GM23338 (cell line): ENCODE measurements at regions not wholly inside any gene's neighbourhood (a gene's known extent, or its start where the extent isn't known, plus 50 kb on each side); places are given as distances from the start of the nearest gene placed in this dataset.

ENCODE experiments used
- ATAC-seq: fragments of 200-7000 bp; cut with Tn5 transposase; 3 replicates; pipeline ENCODE4 v1.9.1; 2020
- DNase-seq: peaks from one replicate; pipeline ENCODE4 v3.0.0-alpha.2; 2015; ENCODE audit warnings: low spot score
- H2AFZ ChIP-seq: fragments of 200-600 bp; sonication (generic); 2 replicates; pipeline ENCODE4 v1.8.0; 2016; ENCODE audit warnings: antibody characterized with exemption, mild to moderate bottlenecking, moderate library complexity
- H3F3A ChIP-seq: fragments of 200-600 bp; sonication (generic); replicated peaks from 2 replicates; pipeline ENCODE4 v1.8.0; 2017; ENCODE audit warnings: antibody characterized with exemption, mixed run types, low read depth
- H3K27ac ChIP-seq: fragments of 200-600 bp; sonication (generic); 2 replicates; pipeline ENCODE4 v1.6.1; 2016; ENCODE audit warnings: low read depth
- H3K27me3 ChIP-seq: fragments of 200-600 bp; sonication (generic); 2 replicates; pipeline ENCODE4 v1.8.0; 2016; ENCODE audit warnings: mild to moderate bottlenecking, mixed run types, moderate library complexity; ENCODE audit not compliant: insufficient read depth
- H3K36me3 ChIP-seq: fragments of 200-600 bp; sonication (generic); 2 replicates; pipeline ENCODE4 v1.8.0; 2016; ENCODE audit warnings: mild to moderate bottlenecking; ENCODE audit not compliant: insufficient read depth
- H3K4me1 ChIP-seq: fragments of 200-600 bp; sonication (generic); 2 replicates; pipeline ENCODE4 v1.8.0; 2016; ENCODE audit warnings: mild to moderate bottlenecking, moderate library complexity; ENCODE audit not compliant: insufficient read depth
- H3K4me2 ChIP-seq: fragments of 200-600 bp; sonication (generic); 2 replicates; pipeline ENCODE4 v1.7.1; 2017; ENCODE audit warnings: mixed run types
- H3K4me3 ChIP-seq: fragments of 200-600 bp; sonication (generic); 2 replicates; pipeline ENCODE4 v1.6.1; 2016; ENCODE audit warnings: mixed run types
- H3K79me2 ChIP-seq: fragments of 200-600 bp; sonication (generic); replicated peaks from 2 replicates; pipeline ENCODE4 v1.8.0; 2017; ENCODE audit warnings: mild to moderate bottlenecking; ENCODE audit not compliant: insufficient read depth
- H3K9me2 ChIP-seq: fragments of 200-600 bp; sonication (generic); 2 replicates; pipeline ENCODE4 v1.8.0; 2017; ENCODE audit not compliant: insufficient read depth
- H4K20me1 ChIP-seq: fragments of 200-600 bp; sonication (generic); replicated peaks from 2 replicates; pipeline ENCODE4 v1.8.0; 2017; ENCODE audit warnings: mild to moderate bottlenecking; ENCODE audit not compliant: insufficient read depth
- H3K27ac Mint-ChIP-seq: 2 replicates; pipeline ENCODE4 v1.8.0; 2020; ENCODE audit warnings: inconsistent platforms, mild to moderate bottlenecking, moderate library complexity, mixed read lengths
- H3K27me3 Mint-ChIP-seq: 3 replicates; pipeline ENCODE4 v1.8.0; 2022; ENCODE audit warnings: low read depth, mild to moderate bottlenecking, moderate library complexity, mixed read lengths, inconsistent platforms; ENCODE audit not compliant: insufficient read depth, poor library complexity
- H3K36me3 Mint-ChIP-seq: 3 replicates; pipeline ENCODE4 v1.8.0; 2021; ENCODE audit warnings: low read depth, mild to moderate bottlenecking, inconsistent platforms, moderate library complexity, mixed read lengths
- H3K4me1 Mint-ChIP-seq: 3 replicates; pipeline ENCODE4 v1.8.0; 2020; ENCODE audit warnings: mild to moderate bottlenecking, inconsistent platforms, mixed read lengths
- H3K4me3 Mint-ChIP-seq: 3 replicates; pipeline ENCODE4 v1.8.0; 2021; ENCODE audit warnings: moderate library complexity, mild to moderate bottlenecking, inconsistent platforms, mixed read lengths
- H3K9me3 Mint-ChIP-seq: 3 replicates; pipeline ENCODE4 v1.8.0; 2020; ENCODE audit warnings: moderate library complexity, mild to moderate bottlenecking, inconsistent platforms, mixed read lengths
- CREB1 ChIP-seq: fragments of 250-450 bp; sonication (Bioruptor Pico); IDR thresholded peaks from 2 replicates; pipeline ENCODE4 v1.5.0; 2020; ENCODE audit warnings: low read depth, mild to moderate bottlenecking, moderate library complexity
- ETS1 ChIP-seq: IDR thresholded peaks from 2 replicates; pipeline ENCODE4 v1.6.1; 2016; ENCODE audit warnings: antibody characterized with exemption
- EZH2phosphoT487 ChIP-seq: fragments of 200-600 bp; sonication (generic); IDR thresholded peaks from one replicate; pipeline ENCODE4 v1.8.1; 2018; ENCODE audit warnings: antibody characterized with exemption; ENCODE audit not compliant: unreplicated experiment
- NANOG ChIP-seq: IDR thresholded peaks from 2 replicates; pipeline ENCODE4 v1.6.1; 2016; ENCODE audit warnings: antibody characterized with exemption, borderline replicate concordance
- POLR2AphosphoS5 ChIP-seq: IDR thresholded peaks from 2 replicates; pipeline ENCODE4 v1.6.1; 2016; ENCODE audit warnings: antibody characterized with exemption, low read depth
- STAT1 ChIP-seq: IDR thresholded peaks from one replicate; pipeline ENCODE4 v1.6.1; 2016; ENCODE audit warnings: antibody characterized with exemption; ENCODE audit not compliant: unreplicated experiment
- ZNF114 ChIP-seq: fragments of 250-450 bp; sonication (Bioruptor Pico); IDR thresholded peaks from 2 replicates; pipeline ENCODE4 v1.5.0; 2020; ENCODE audit warnings: mild to moderate bottlenecking, moderate library complexity
- ZNF331 ChIP-seq: fragments of 250-450 bp; sonication (Bioruptor Pico); IDR thresholded peaks from 2 replicates; pipeline ENCODE4 v1.5.0; 2020; ENCODE audit warnings: low read depth, mild to moderate bottlenecking, moderate library complexity
- ZNF462 ChIP-seq: fragments of 250-450 bp; sonication (Bioruptor Pico); IDR thresholded peaks from 2 replicates; pipeline ENCODE4 v1.5.0; 2020; ENCODE audit warnings: mild to moderate bottlenecking, moderate library complexity

- H3K79me2 ChIP-seq, result no peaks in the 10 kb centered on the region
- no peak overlapping the region for H3K4me2 ChIP-seq
- H2AFZ ChIP-seq, result no peak overlapping the region
- TF ChIP-seq ZNF114 (CRISPR knock-in tag) (no peak), CREB1 (CRISPR knock-in tag) (no peak), EZH2phosphoT487 (no peak), POLR2AphosphoS5 (no peak), ZNF462 (CRISPR knock-in tag) (no peak), ZNF331 (CRISPR knock-in tag) (no peak)
- H3K27me3 ChIP-seq, result no peaks in the 10 kb centered on the region
- H3K9me2 ChIP-seq, result no peaks in the 10 kb centered on the region
- H4K20me1 ChIP-seq, result no peaks in the 10 kb centered on the region
- H3K27ac ChIP-seq, result no peak overlapping the region
- no peaks in the 10 kb centered on the region for H3F3A ChIP-seq
- no peak for DNase-seq
- H3K27ac Mint-ChIP-seq, result no peak overlapping the region
- no peaks in the 10 kb centered on the region for H3K36me3 ChIP-seq
- H3K27me3 Mint-ChIP-seq, result peaks cover under 1% of the 10 kb centered on the region
- no peaks in the 10 kb centered on the region for H3K4me1 Mint-ChIP-seq
- no peak overlapping the region for H3K4me3 ChIP-seq
- no peaks in the 10 kb centered on the region for H3K36me3 Mint-ChIP-seq
- no peaks in the 10 kb centered on the region; the same call in 2 of the 3 replicates for H3K9me3 Mint-ChIP-seq
- H3K4me3 Mint-ChIP-seq, result no peak overlapping the region
- ATAC-seq, result no peak
- H3K4me1 ChIP-seq, result no peaks in the 10 kb centered on the region
These were observed 83.0 kb upstream of the TMEM33 start for GRCh38 chr4:41852229-41852628.

DNA sequence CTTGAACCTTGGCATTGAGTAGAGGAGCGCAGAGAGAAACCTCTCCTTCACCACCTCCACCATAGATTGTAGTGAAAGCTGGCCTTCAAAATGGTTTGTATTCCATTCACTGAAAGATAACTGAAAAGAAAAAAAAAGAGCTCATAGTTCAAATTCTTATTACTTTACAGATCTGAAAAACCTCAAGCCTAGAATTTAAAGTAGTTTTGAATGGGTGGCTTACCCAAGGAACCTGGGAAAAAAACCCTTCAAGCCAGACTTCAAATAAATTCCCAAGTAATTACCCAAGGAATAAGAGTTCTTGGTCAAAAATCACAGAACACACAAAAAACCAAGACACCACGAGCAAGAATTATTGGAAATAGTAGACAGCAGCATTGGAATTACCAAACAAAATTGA lies 83.6 kb upstream of the TMEM33 start:
- H3K9me3 Mint-ChIP-seq, result no peaks in the 10 kb centered on the region; the same call in 2 of the 3 replicates
- TF ChIP-seq NANOG (no peak), ETS1 (no peak), CREB1 (CRISPR knock-in tag) (no peak), STAT1 (no peak), ZNF114 (CRISPR knock-in tag) (no peak)
- Histone ChIP-seq H3K4me3 (no peak overlapping the region), H4K20me1 (no peaks in the 10 kb centered on the region), H3K4me2 (no peak overlapping the region), H3F3A (no peaks in the 10 kb centered on the region), H3K36me3 (no peaks in the 10 kb centered on the region), H3K27ac (no peak overlapping the region), H3K9me2 (no peaks in the 10 kb centered on the region), H3K27me3 (no peaks in the 10 kb centered on the region), H2AFZ (no peak overlapping the region), H3K79me2 (no peaks in the 10 kb centered on the region), H3K4me1 (no peaks in the 10 kb centered on the region)
- ATAC-seq, result no peak
- no peaks in the 10 kb centered on the region for H3K4me1 Mint-ChIP-seq
- H3K27ac Mint-ChIP-seq, result no peak overlapping the region
- H3K4me3 Mint-ChIP-seq, result no peak overlapping the region
- DNase-seq, result no peak
- no peaks in the 10 kb centered on the region for H3K36me3 Mint-ChIP-seq
- H3K27me3 Mint-ChIP-seq, result no peaks in the 10 kb centered on the region
